ENCODE measurements at regions not wholly inside any gene's neighbourhood (a gene's known extent, or its start where the extent isn't known, plus 50 kb on each side); places are given as distances from the start of the nearest gene placed in this dataset.
"Not testable (repeated sequence)": the region's sequence is repeated elsewhere in the genome, so short reads cannot be mapped to it uniquely, and the experiment has no call there.

DNA sequence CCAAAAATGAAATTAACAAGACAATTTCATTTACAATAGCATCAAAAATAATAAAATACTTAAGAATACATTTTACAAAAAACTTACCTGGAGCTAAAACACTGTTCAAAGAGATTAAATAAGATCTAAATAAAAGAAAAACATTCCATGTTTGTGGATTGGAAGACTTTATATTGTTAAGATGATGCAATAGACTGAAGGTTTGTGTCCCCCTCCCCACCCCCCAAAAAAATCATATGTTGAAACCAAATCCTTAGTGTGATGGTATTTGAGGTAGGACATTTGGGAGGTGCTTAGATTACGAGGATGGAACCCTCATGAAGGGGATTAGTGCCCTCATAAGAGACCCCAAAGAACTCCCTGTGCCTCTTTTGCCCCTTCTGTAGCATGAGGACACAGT is 117.6 kb downstream of the ZNF467 start:
- no peaks in the 10 kb centered on the region for H3K4me1 ChIP-seq (ENCODE audit: insufficient read depth, low read length, severe bottlenecking)
- H3K9me3 ChIP-seq (ENCODE audit: low read length), result peaks cover 14% of the 10 kb centered on the region
- H4K20me1 ChIP-seq (ENCODE audit: insufficient read depth, low read length), result no peaks in the 10 kb centered on the region
- H3K27me3 ChIP-seq (ENCODE audit: insufficient read depth, low read length), result no peaks in the 10 kb centered on the region; the same call in 1 of the 2 replicates
- no peak overlapping the region for H3K4me2 ChIP-seq (ENCODE audit: low read length)
- no peaks in the 10 kb centered on the region for H3K79me2 ChIP-seq (ENCODE audit: insufficient read depth, low read length)
- H3K4me3 ChIP-seq (ENCODE audit: low read depth, low read length, poor library complexity, severe bottlenecking), result no peak overlapping the region
- H3F3A ChIP-seq (ENCODE audit: insufficient read depth, low read length), result no peaks in the 10 kb centered on the region
- no peak overlapping the region for H3K27ac ChIP-seq (ENCODE audit: low read depth, low read length, poor library complexity, severe bottlenecking)
- H3K9me2 ChIP-seq (ENCODE audit: low read depth, low read length), result no peaks in the 10 kb centered on the region
- no peak overlapping the region for H3K9ac ChIP-seq (ENCODE audit: low read length)
- no peaks in the 10 kb centered on the region; the same call in 1 of the 2 replicates for H3K36me3 ChIP-seq (ENCODE audit: insufficient read depth, low read length)
- TF ChIP-seq, protein P1, sequence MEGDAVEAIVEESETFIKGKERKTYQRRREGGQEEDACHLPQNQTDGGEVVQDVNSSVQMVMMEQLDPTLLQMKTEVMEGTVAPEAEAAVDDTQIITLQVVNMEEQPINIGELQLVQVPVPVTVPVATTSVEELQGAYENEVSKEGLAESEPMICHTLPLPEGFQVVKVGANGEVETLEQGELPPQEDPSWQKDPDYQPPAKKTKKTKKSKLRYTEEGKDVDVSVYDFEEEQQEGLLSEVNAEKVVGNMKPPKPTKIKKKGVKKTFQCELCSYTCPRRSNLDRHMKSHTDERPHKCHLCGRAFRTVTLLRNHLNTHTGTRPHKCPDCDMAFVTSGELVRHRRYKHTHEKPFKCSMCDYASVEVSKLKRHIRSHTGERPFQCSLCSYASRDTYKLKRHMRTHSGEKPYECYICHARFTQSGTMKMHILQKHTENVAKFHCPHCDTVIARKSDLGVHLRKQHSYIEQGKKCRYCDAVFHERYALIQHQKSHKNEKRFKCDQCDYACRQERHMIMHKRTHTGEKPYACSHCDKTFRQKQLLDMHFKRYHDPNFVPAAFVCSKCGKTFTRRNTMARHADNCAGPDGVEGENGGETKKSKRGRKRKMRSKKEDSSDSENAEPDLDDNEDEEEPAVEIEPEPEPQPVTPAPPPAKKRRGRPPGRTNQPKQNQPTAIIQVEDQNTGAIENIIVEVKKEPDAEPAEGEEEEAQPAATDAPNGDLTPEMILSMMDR (IDR thresholded peaks at IDR 0.05; ENCODE audit: low read length), result no peak
- no peak for TF ChIP-seq EZH2 (IDR thresholded peaks at IDR 0.05; ENCODE audit: borderline replicate concordance, low read length)
- H2AFZ ChIP-seq (ENCODE audit: low read length), result no peak overlapping the region

DNA sequence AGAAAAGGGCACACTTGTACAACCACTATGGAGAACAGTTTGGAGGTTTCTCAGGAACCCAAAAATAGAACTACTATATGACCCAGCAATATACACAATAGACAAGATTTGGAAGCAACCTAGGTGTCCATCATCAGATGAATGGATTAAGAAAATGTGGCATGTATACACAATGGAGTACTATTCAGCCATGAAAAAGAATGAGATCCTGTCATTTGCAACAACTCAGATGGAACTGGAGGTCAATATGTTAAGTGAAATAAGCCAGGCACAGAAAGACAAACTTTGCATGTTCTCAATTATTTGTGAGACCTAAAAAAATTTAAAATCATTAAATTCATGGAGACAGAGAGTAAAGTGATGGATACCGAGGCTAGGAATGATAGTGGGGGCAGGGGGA is 118.8 kb downstream of the ZNF467 start:
- no peak for TF ChIP-seq EZH2 (IDR thresholded peaks at IDR 0.05; ENCODE audit: borderline replicate concordance, low read length)
- TF ChIP-seq, protein P1 (IDR thresholded peaks at IDR 0.05; ENCODE audit: low read length), result no peak
- Histone ChIP-seq H3K4me1 (ENCODE audit: insufficient read depth, low read length, severe bottlenecking) (no peaks in the 10 kb centered on the region), H3K27me3 (ENCODE audit: insufficient read depth, low read length) (no peaks in the 10 kb centered on the region; the same call in 1 of the 2 replicates), H4K20me1 (ENCODE audit: insufficient read depth, low read length) (no peaks in the 10 kb centered on the region), H3K4me2 (ENCODE audit: low read length) (no peak overlapping the region), H3K79me2 (ENCODE audit: insufficient read depth, low read length) (no peaks in the 10 kb centered on the region), H3K9me3 (ENCODE audit: low read length) (peaks cover 14% of the 10 kb centered on the region), H3K9ac (ENCODE audit: low read length) (no peak overlapping the region), H3K9me2 (ENCODE audit: low read depth, low read length) (no peaks in the 10 kb centered on the region), H3K4me3 (ENCODE audit: low read depth, low read length, poor library complexity, severe bottlenecking) (no peak overlapping the region), H3K27ac (ENCODE audit: low read depth, low read length, poor library complexity, severe bottlenecking) (no peak overlapping the region), H3F3A (ENCODE audit: insufficient read depth, low read length) (no peaks in the 10 kb centered on the region), H3K36me3 (ENCODE audit: insufficient read depth, low read length) (no peaks in the 10 kb centered on the region; the same call in 1 of the 2 replicates), H2AFZ (ENCODE audit: low read length) (no peak overlapping the region)

DNA sequence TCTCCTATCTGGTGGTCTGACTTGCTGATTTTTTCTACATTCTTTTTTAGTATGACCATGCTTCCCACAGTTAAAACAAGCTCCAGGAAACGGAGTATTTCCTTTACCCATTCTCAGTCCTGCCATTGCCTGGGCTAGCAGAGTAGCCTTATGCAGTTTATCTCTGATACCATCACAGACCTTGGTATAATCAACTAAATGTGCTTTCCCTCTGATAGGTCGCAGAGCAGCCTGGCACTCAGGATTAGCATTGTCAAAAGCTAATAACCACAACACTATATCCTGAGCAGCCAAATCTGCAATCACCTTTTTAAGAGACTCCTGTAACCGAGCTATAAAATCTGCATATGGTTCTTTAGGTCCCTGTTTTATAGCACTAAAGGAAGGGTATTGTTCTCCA is 123.2 kb downstream of the ZNF467 start:
- not testable (repeated sequence) for H4K20me1 ChIP-seq (ENCODE audit: insufficient read depth, low read length); H2AFZ ChIP-seq (ENCODE audit: low read length); H3K9me2 ChIP-seq (ENCODE audit: low read depth, low read length); H3K4me2 ChIP-seq (ENCODE audit: low read length); H3K4me1 ChIP-seq (ENCODE audit: insufficient read depth, low read length, severe bottlenecking); H3K79me2 ChIP-seq (ENCODE audit: insufficient read depth, low read length); H3K9ac ChIP-seq (ENCODE audit: low read length); H3F3A ChIP-seq (ENCODE audit: insufficient read depth, low read length); H3K4me3 ChIP-seq (ENCODE audit: low read depth, low read length, poor library complexity, severe bottlenecking); H3K27ac ChIP-seq (ENCODE audit: low read depth, low read length, poor library complexity, severe bottlenecking); H3K36me3 ChIP-seq (ENCODE audit: insufficient read depth, low read length); H3K27me3 ChIP-seq (ENCODE audit: insufficient read depth, low read length)
- H3K9me3 ChIP-seq (ENCODE audit: low read length), result peaks cover 14% of the 10 kb centered on the region

DNA sequence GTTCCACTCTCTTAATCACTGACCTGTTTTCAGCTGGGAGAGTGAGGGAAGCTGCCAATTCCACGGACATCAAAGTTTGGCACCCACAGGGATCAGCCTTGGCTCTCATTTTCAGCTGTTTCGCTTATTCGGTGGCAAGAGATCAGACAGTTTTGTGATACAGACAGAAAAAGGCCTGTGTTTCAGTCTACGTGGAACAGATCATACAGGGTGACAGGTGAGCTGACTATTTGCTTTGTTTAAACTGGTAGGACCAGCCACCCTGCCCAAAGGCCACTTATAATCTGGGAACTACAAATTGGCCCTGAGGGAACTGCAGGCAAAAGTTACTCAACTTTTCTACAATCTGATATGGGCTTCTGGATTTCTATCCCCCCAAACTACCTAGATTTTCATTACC is 128.6 kb downstream of the ZNF467 start:
- no peaks in the 10 kb centered on the region for H3K36me3 ChIP-seq (ENCODE audit: insufficient read depth, low read length)
- H2AFZ ChIP-seq (ENCODE audit: low read length), result no peak overlapping the region
- no peaks in the 10 kb centered on the region for H3K9me2 ChIP-seq (ENCODE audit: low read depth, low read length)
- TF ChIP-seq, protein P1 (IDR thresholded peaks at IDR 0.05; ENCODE audit: low read length), result no peak
- no peak for TF ChIP-seq EZH2 (IDR thresholded peaks at IDR 0.05; ENCODE audit: borderline replicate concordance, low read length)
- H3K9me3 ChIP-seq (ENCODE audit: low read length), result no peaks in the 10 kb centered on the region
- no peaks in the 10 kb centered on the region for H3K4me1 ChIP-seq (ENCODE audit: insufficient read depth, low read length, severe bottlenecking)
- no peak overlapping the region for H3K4me3 ChIP-seq (ENCODE audit: low read depth, low read length, poor library complexity, severe bottlenecking)
- H3K27me3 ChIP-seq (ENCODE audit: insufficient read depth, low read length), result peaks cover 3% of the 10 kb centered on the region; the same call in 1 of the 2 replicates
- no peaks in the 10 kb centered on the region for H3F3A ChIP-seq (ENCODE audit: insufficient read depth, low read length)
- no peak overlapping the region for H3K27ac ChIP-seq (ENCODE audit: low read depth, low read length, poor library complexity, severe bottlenecking)
- H3K9ac ChIP-seq (ENCODE audit: low read length), result no peak overlapping the region
- no peaks in the 10 kb centered on the region for H3K79me2 ChIP-seq (ENCODE audit: insufficient read depth, low read length)
- no peak overlapping the region for H3K4me2 ChIP-seq (ENCODE audit: low read length)
- no peaks in the 10 kb centered on the region for H4K20me1 ChIP-seq (ENCODE audit: insufficient read depth, low read length)
